ENCODE measurements at regions not wholly inside any gene's neighbourhood (a gene's known extent, or its start where the extent isn't known, plus 50 kb on each side); places are given as distances from the start of the nearest gene placed in this dataset.

GRCh38 chr2:217724471-217724870 lies 278.3 kb downstream of the TNS1 start:
- Histone ChIP-seq H4K91ac (ENCODE audit: low read depth, low read length) (no peak overlapping the region), H3K4me2 (ENCODE audit: low read length) (no peak overlapping the region), H2AFZ (ENCODE audit: insufficient read depth, low read length, poor library complexity) (no peak overlapping the region)

GRCh38 chr2:217723981-217724380 lies 278.8 kb downstream of the TNS1 start:
- H3K27ac ChIP-seq (ENCODE audit: low read depth, low read length), result no peak overlapping the region
- H2AFZ ChIP-seq (ENCODE audit: insufficient read depth, low read length, poor library complexity), result no peak overlapping the region
- H3K36me3 ChIP-seq (ENCODE audit: control insufficient read depth in 1 of 2, insufficient read depth in 2 of 2, low read length in 2 of 2), result no peaks in the 10 kb centered on the region
- H2AK5ac ChIP-seq (ENCODE audit: low read length), result no peak overlapping the region
- no peak overlapping the region for H4K8ac ChIP-seq (ENCODE audit: low read depth, low read length)
- H3K23ac ChIP-seq (ENCODE audit: low read length), result no peak overlapping the region
- H2BK12ac ChIP-seq (ENCODE audit: low read length), result no peak overlapping the region
- DNase-seq, result no peak
- H3K9ac ChIP-seq (ENCODE audit: low read length), result no peak overlapping the region
- no peak overlapping the region for H3K18ac ChIP-seq (ENCODE audit: low read length)
- H3K4me1 ChIP-seq (ENCODE audit: control insufficient read depth in 1 of 2, insufficient read depth in 2 of 2, low read length in 2 of 2), result peaks cover 0 to 3% of the 10 kb centered on the region in 2 experiments
- H4K91ac ChIP-seq (ENCODE audit: low read depth, low read length), result no peak overlapping the region
- H3K27me3 ChIP-seq (ENCODE audit: insufficient read depth, low read length), result no peaks in the 10 kb centered on the region
- H3K79me1 ChIP-seq (ENCODE audit: low read length), result no peaks in the 10 kb centered on the region
- H2BK5ac ChIP-seq (ENCODE audit: low read depth, low read length, poor library complexity), result no peak overlapping the region
- WGBS (ENCODE audit: extremely low coverage, insufficient coverage, insufficient read length), result no CpG with 5 or more reads among the region's 9 CpGs
- H2BK120ac ChIP-seq (ENCODE audit: insufficient read depth, low read length, poor library complexity), result no peak overlapping the region
- H3K14ac ChIP-seq (ENCODE audit: low read length), result no peak overlapping the region
- no peaks in the 10 kb centered on the region for H3K9me3 ChIP-seq (ENCODE audit: insufficient read depth, low read depth, low read length)
- no peak overlapping the region for H4K12ac ChIP-seq (ENCODE audit: low read depth, low read length)
- no peak overlapping the region for H3K4ac ChIP-seq (ENCODE audit: low read depth, low read length)
- H3K4me2 ChIP-seq (ENCODE audit: low read length), result no peak overlapping the region
- H3K4me3 ChIP-seq (ENCODE audit: low read depth, low read length), result no peak overlapping the region
- no peaks in the 10 kb centered on the region for H3K79me2 ChIP-seq (ENCODE audit: control insufficient read depth, insufficient read depth, low read length, poor library complexity)

More at GRCh38 chr2:217724471-217724870, 278.3 kb downstream of the TNS1 start:
- H2BK5ac ChIP-seq (ENCODE audit: low read depth, low read length, poor library complexity), result no peak overlapping the region
- no peak overlapping the region for H3K4ac ChIP-seq (ENCODE audit: low read depth, low read length)
- no peaks in the 10 kb centered on the region for H3K79me1 ChIP-seq (ENCODE audit: low read length)
- no peak overlapping the region for H2AK5ac ChIP-seq (ENCODE audit: low read length)
- H3K14ac ChIP-seq (ENCODE audit: low read length), result no peak overlapping the region
- no peak overlapping the region for H3K23ac ChIP-seq (ENCODE audit: low read length)
- H2BK12ac ChIP-seq (ENCODE audit: low read length), result no peak overlapping the region
- H3K9me3 ChIP-seq (ENCODE audit: insufficient read depth, low read depth, low read length), result no peaks in the 10 kb centered on the region
- no peaks in the 10 kb centered on the region for H3K79me2 ChIP-seq (ENCODE audit: control insufficient read depth, insufficient read depth, low read length, poor library complexity)
- H3K27me3 ChIP-seq (ENCODE audit: insufficient read depth, low read length), result no peaks in the 10 kb centered on the region
- peaks cover 0 to 3% of the 10 kb centered on the region in 2 experiments for H3K4me1 ChIP-seq (ENCODE audit: control insufficient read depth in 1 of 2, insufficient read depth in 2 of 2, low read length in 2 of 2)
- no peaks in the 10 kb centered on the region for H3K36me3 ChIP-seq (ENCODE audit: control insufficient read depth in 1 of 2, insufficient read depth in 2 of 2, low read length in 2 of 2)
- no peak for DNase-seq
- H3K9ac ChIP-seq (ENCODE audit: low read length), result no peak overlapping the region
- no peak overlapping the region for H3K4me3 ChIP-seq (ENCODE audit: low read depth, low read length)
- H3K27ac ChIP-seq (ENCODE audit: low read depth, low read length), result no peak overlapping the region
- no peak overlapping the region for H4K12ac ChIP-seq (ENCODE audit: low read depth, low read length)
- H3K18ac ChIP-seq (ENCODE audit: low read length), result no peak overlapping the region
- no peak overlapping the region for H2BK120ac ChIP-seq (ENCODE audit: insufficient read depth, low read length, poor library complexity)
- no peak overlapping the region for H4K8ac ChIP-seq (ENCODE audit: low read depth, low read length)

DNA sequence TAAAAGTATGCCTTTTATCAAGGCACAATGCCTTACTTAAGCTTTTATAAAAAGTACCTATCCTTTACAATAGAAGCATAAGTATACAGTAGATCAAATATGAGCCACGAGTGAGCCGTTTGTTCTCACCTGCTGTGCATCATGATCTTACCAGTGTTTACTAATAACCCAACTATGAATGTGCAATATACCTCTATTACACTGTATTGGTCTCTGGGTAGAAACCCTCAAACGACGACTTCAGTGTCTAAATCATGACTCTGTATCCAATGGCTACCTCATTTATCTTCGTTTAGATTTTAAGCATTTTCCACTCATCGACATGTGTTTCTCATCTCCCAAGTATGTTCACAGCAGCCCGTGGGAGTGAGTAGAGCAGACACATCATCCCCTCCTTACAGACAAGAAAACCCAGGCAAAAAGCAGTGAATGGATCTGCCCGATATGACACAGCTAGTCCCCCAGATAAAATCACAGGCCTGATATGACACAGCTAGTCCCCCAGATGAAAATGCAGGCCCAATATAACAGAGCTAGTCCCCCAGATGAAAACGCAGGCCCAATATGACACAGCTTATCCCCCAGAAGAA lies 279.8 kb downstream of the TNS1 start:
- peaks cover 0 to 3% of the 10 kb centered on the region in 2 experiments for H3K4me1 ChIP-seq (ENCODE audit: control insufficient read depth in 1 of 2, insufficient read depth in 2 of 2, low read length in 2 of 2)
- H4K8ac ChIP-seq (ENCODE audit: low read depth, low read length), result no peak overlapping the region
- no peak overlapping the region for H3K4me2 ChIP-seq (ENCODE audit: low read length)
- no CpG with 5 or more reads among the region's 9 CpGs for WGBS (ENCODE audit: extremely low coverage, insufficient coverage, insufficient read length)
- no peak for DNase-seq
- no peak overlapping the region for H2BK5ac ChIP-seq (ENCODE audit: low read depth, low read length, poor library complexity)
- H3K79me1 ChIP-seq (ENCODE audit: low read length), result no peaks in the 10 kb centered on the region
- no peaks in the 10 kb centered on the region for H3K79me2 ChIP-seq (ENCODE audit: control insufficient read depth, insufficient read depth, low read length, poor library complexity)
- H2BK120ac ChIP-seq (ENCODE audit: insufficient read depth, low read length, poor library complexity), result no peak overlapping the region
- H3K4ac ChIP-seq (ENCODE audit: low read depth, low read length), result no peak overlapping the region
- no peak overlapping the region for H2AK5ac ChIP-seq (ENCODE audit: low read length)
- no peak overlapping the region for H3K23ac ChIP-seq (ENCODE audit: low read length)
- H3K27ac ChIP-seq (ENCODE audit: low read depth, low read length), result no peak overlapping the region
- no peak overlapping the region for H2BK12ac ChIP-seq (ENCODE audit: low read length)
- H3K9me3 ChIP-seq (ENCODE audit: insufficient read depth, low read depth, low read length), result no peaks in the 10 kb centered on the region
- H3K14ac ChIP-seq (ENCODE audit: low read length), result no peak overlapping the region
- H3K18ac ChIP-seq (ENCODE audit: low read length), result no peak overlapping the region
- no peak overlapping the region for H4K91ac ChIP-seq (ENCODE audit: low read depth, low read length)
- no peak overlapping the region for H3K4me3 ChIP-seq (ENCODE audit: low read depth, low read length)
- no peaks in the 10 kb centered on the region for H3K36me3 ChIP-seq (ENCODE audit: control insufficient read depth in 1 of 2, insufficient read depth in 2 of 2, low read length in 2 of 2)
- no peak overlapping the region for H3K9ac ChIP-seq (ENCODE audit: low read length)
- no peak overlapping the region for H2AFZ ChIP-seq (ENCODE audit: insufficient read depth, low read length, poor library complexity)
- no peak overlapping the region for H4K12ac ChIP-seq (ENCODE audit: low read depth, low read length)
- no peaks in the 10 kb centered on the region for H3K27me3 ChIP-seq (ENCODE audit: insufficient read depth, low read length)

DNA sequence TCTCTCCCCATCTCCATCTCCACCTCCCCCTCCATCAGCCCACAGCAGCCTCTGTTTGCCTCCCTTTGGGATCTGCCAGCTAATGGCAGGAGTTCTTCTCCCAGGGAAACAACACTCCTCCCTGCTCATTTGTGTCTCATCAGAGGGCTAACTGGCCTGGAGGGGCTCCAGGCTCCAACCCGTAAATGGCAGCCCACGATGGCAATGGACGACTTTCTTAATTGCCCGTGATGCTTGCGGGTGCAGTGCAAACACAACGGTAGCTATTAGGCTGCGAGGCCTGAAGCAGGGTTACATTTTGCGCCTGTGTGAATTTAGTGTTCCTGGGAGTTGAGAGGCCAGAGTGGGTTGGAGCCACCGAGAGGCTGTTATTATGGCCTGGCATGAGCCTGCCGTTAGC lies 285.1 kb downstream of the TNS1 start:
- Histone ChIP-seq H3K4me2 (ENCODE audit: low read length) (no peak overlapping the region), H3K79me1 (ENCODE audit: low read length) (peaks cover 15% of the 10 kb centered on the region), H2BK120ac (ENCODE audit: insufficient read depth, low read length, poor library complexity) (no peak overlapping the region), H2AK5ac (ENCODE audit: low read length) (no peak overlapping the region), H4K12ac (ENCODE audit: low read depth, low read length) (no peak overlapping the region), H4K91ac (ENCODE audit: low read depth, low read length) (no peak overlapping the region), H3K27ac (ENCODE audit: low read depth, low read length) (no peak overlapping the region), H3K4ac (ENCODE audit: low read depth, low read length) (no peak overlapping the region), H3K9me3 (ENCODE audit: insufficient read depth, low read depth, low read length) (no peaks in the 10 kb centered on the region), H3K4me1 (ENCODE audit: control insufficient read depth in 1 of 2, insufficient read depth in 2 of 2, low read length in 2 of 2) (peaks cover 12 to 15% of the 10 kb centered on the region in 2 experiments), H3K9ac (ENCODE audit: low read length) (no peak overlapping the region), H3K36me3 (ENCODE audit: control insufficient read depth in 1 of 2, insufficient read depth in 2 of 2, low read length in 2 of 2) (no peaks in the 10 kb centered on the region), H2AFZ (ENCODE audit: insufficient read depth, low read length, poor library complexity) (no peak overlapping the region), H2BK5ac (ENCODE audit: low read depth, low read length, poor library complexity) (no peak overlapping the region), H3K79me2 (ENCODE audit: control insufficient read depth, insufficient read depth, low read length, poor library complexity) (no peaks in the 10 kb centered on the region), H3K14ac (ENCODE audit: low read length) (no peak overlapping the region), H3K23ac (ENCODE audit: low read length) (no peak overlapping the region), H2BK12ac (ENCODE audit: low read length) (no peak overlapping the region), H3K4me3 (ENCODE audit: low read depth, low read length) (no peak overlapping the region), H4K8ac (ENCODE audit: low read depth, low read length) (no peak overlapping the region), H3K18ac (ENCODE audit: low read length) (no peak overlapping the region), H3K27me3 (ENCODE audit: insufficient read depth, low read length) (no peaks in the 10 kb centered on the region)
- WGBS (ENCODE audit: extremely low coverage, insufficient coverage, insufficient read length), result no CpG with 5 or more reads among the region's 10 CpGs
- no peak for DNase-seq
